ENCODE measurements at regions not wholly inside any gene's neighbourhood (a gene's known extent, or its start where the extent isn't known, plus 50 kb on each side); places are given as distances from the start of the nearest gene placed in this dataset.
"Not testable (repeated sequence)": the region's sequence is repeated elsewhere in the genome, so short reads cannot be mapped to it uniquely, and the experiment has no call there.

DNA sequence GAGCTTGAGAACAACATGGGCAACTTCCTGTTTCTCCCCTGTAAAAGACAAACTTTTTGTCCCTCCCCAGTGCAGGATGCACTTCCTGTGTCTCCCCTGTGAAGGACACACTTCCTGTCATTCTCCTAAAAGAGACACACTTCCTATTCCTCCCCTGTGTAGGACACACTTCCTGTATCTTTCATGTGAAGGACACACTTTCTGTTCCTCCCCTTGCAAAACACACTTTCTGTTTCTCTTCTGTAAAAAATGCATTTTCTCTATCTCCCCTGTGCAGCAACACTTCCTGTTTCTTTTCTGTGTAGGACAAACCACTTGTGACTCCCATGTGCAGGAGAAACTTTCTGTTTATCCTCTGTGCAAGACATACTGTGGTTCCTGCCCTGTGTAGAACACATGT lies 488.6 kb upstream of the USP9Y start:
- DNase-seq, result peak in 1 of 5 experiments; percentile 34

- DNase-seq, result peak in 1 of 5 experiments; percentile 70
Measured at GRCh38 chrY:12215564-12216022, 485.4 kb upstream of the USP9Y start.

- DNase-seq, result no peak
Measured at GRCh38 chrY:12230921-12231320, 470.1 kb upstream of the USP9Y start.

GRCh38 chrY:12236399-12236798 lies 464.6 kb upstream of the USP9Y start:
- no peak for DNase-seq

DNA sequence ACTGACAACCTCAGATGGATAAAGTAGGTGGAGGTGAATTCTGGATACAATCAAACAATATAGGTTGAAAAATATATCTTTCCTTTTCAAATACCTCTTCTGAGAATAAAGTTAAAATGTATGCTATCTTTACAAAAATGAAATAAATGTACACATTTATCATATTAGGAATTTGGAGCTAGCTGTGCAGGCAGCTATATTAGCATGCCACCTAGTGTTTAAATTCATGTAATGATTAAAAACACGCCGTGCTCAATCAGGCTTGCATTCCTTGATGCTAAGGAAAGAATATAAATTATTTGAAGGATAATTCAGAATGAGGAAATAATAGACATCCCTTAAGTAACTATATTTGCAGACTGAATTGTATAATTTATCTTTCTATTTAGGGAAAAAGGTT lies 460.7 kb upstream of the USP9Y start:
- not testable (repeated sequence) for DNase-seq

DNA sequence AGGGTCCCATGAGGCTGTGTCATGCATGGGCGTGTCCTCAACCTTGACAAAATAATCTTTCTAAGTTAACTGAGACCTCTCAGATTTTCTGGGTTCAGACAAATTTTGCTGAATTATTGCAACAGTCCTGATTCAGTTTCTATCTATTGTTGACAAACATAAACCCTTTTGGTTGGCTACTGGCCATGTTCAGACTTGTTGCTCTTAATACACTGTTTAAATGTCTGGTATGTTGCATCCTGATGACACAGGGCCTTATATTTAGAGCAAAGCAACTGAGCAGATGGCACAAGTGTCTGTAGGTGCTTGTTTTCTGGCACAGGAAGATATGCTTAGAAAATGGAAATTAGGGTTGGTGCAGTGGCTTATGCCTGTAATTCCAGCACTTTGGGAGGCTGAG lies 456.9 kb upstream of the USP9Y start:
- no peak for DNase-seq

DNA sequence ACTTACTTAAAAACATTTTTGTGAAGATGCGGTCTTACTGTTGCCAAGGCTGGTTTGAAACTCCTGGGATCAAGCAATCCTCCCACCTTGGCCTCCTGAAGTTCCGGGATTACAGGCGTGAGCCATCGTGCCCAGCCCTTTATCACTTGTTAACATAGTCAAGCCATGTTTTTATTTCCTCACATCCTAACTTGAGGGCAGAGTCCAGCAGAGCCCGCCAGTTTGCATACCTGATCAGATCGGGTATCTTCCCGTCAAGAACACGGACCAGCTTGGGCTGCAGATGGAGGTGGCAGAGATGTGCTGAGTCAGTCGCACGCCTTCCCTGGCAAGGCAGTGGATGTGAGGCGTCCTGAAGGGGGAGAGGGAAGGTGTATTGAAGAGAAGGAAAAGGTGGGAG lies 447.3 kb upstream of the USP9Y start:
- DNase-seq, result no peak

GRCh38 chrY:12271162-12271561 lies 429.9 kb upstream of the USP9Y start:
- no peak for DNase-seq

GRCh38 chrY:12285608-12286007 lies 415.4 kb upstream of the USP9Y start:
- DNase-seq, result no peak

DNA sequence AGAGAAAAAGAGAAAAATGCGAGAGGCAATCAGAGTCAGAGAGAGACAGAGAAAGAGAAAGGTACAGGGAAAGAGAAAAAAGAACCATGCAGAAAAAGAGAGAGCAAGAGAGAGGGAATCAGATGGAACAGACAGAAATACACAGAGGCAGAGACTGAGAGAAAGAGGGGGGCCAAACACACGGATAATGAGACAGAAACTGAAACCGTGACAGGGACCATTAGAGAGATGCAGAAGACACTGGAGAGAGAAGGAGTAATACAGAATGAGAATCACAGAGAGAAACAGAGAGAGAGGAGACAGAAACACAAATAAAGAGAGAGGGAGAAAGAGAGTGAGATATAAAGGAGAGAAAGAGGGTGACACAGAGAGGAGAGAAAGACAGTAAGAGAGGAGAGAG lies 412.1 kb upstream of the USP9Y start:
- no peak for DNase-seq

DNA sequence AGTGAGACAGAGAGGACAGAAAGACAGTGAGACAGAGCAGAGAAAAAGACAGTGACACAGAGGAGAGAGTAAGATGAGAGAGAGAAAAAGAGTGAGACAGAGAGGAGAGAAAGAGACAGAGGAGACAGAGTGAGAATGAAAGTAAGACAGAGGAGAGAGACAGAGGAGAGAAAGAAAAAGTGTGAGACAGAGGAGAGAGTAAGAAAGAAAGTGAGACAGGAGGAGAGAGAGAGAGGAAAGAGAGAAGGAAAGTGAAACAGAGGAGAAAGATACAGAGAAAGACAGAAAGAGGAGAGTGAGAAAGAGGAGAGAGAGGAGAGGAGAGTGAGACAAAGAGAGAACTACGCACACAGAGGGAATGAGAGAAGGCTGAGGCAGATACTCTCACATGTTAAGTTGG lies 411.6 kb upstream of the USP9Y start:
- DNase-seq, result no peak

GRCh38 chrY:12292542-12292941 lies 408.5 kb upstream of the USP9Y start:
- DNase-seq, result no peak

DNA sequence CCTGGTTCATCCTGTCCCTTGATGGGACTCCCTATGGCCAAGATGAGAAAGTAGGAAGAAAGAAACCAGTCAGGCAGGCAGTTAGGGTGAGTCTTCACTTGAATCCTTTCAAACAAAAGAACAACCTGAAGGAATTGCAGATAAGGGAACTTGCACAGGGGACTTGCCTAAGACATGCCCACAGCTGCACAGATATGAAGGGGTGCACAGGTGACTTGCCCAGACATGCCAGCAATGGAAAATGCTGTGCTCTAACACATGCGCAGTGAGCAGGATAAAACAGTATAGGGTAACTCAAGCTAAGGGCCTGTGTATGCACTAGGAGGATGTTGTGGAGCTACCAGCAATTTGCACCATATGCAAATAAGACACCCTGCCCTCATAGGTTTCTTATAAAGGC lies 404.6 kb upstream of the USP9Y start:
- DNase-seq, result no peak

- DNase-seq, result not testable (repeated sequence)
Measured at GRCh38 chrY:12299796-12300195, 401.2 kb upstream of the USP9Y start.

DNA sequence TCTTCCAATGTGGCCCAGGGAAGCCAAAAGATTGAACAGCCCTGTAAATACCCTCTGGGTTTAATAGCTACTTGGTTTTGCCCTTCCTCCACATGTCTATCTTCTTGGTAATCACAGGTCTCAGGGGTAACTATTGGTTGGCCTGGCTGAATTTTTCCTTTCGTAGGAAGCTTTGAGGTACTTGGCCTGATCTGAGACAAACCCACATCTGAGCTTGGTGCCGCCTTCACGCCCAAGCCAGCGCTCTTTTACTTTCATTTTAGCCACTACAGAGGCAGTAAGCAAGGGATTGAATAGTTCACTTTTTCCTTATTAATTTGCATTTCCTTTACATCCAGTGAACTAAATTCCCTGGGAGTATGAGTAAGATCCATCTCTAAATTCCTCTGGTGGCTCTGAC lies 397.6 kb upstream of the USP9Y start:
- DNase-seq, result peak in 1 of 5 experiments; percentile 70

DNA sequence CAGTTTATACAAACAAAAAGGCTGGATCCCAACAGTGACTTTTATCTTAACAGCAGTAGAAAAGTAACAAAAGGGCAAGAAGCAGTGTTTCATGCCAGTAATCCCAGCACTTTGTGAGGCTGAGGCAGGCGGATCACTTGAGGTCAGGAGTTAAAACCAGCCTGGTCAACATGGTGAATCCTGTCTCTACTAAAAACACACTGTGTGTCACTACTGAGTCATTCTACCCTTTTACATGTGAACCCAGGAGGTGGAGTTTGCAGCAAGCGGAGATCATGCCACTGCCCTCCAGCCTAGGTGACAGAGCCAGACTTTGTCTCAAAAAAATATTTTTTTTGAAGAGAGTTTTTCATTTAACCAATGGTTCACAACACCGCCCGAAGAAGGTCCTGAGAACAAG lies 395.6 kb upstream of the USP9Y start:
- DNase-seq, result no peak

DNA sequence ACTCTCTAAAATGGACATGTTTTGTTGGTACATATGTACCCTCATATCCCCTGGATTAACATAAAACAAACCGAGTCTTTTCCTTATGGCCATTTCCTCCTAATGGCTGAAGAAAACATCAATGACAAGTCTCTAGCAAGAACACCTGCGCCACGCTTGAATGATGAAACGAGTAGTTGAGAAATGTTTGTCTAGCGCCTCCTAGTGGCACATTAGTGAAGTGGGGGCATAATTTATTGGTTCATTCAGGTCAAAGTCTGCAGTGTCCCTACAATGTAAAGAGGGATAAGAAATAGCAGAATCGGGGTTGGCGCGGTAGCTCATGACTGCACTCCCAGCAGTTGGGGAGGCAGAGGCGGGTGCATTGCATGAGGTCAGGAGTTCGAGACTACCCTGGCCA lies 391.8 kb upstream of the USP9Y start:
- DNase-seq, result peak in 1 of 5 experiments; percentile 40

GRCh38 chrY:12310832-12311231 lies 390.2 kb upstream of the USP9Y start:
- no peak for DNase-seq

DNA sequence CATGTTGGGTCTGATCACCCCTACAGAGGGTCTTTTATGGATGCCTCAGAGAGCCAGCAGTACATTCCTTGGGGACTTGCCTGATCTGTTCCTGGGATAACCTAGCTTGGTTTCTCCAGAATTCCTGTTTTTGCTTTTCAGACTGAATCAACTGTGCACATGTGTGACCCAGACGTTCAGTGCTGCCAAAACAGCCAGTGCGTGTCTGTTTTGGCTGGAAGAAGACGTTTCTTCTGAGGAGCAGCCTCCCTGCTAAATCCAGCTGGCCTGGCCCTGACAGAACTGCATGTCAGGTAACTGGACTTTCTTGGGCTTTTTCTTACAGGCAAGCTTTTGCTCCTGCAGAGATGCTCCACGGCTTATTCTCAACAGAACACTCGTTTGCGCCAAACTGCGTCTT lies 373.3 kb upstream of the USP9Y start:
- no peak for DNase-seq

DNA sequence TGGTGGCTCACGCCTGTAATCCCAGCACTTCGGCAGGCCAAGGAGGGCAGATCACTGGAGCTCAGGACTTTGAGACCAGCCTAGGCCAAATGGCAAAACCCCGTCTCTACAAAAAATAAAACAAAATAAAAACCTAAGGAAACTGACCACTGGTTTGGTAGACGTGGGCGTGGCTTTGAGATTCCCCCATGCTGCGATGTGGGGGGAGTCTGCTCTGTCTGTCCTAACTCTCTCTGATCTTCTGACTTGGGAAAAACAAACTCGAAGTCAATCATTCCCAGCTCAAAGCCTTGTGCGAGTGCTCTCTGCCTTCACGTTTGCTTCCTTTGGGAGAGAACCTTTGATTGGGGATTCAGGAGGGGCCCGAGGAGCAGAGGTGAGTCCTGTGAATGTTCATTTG lies 369.1 kb upstream of the USP9Y start:
- not testable (repeated sequence) for DNase-seq

- no peak for DNase-seq
Measured at GRCh38 chrY:12343211-12343610, 357.8 kb upstream of the USP9Y start.

GRCh38 chrY:12348181-12348580 lies 352.9 kb upstream of the USP9Y start:
- DNase-seq, result no peak

DNA sequence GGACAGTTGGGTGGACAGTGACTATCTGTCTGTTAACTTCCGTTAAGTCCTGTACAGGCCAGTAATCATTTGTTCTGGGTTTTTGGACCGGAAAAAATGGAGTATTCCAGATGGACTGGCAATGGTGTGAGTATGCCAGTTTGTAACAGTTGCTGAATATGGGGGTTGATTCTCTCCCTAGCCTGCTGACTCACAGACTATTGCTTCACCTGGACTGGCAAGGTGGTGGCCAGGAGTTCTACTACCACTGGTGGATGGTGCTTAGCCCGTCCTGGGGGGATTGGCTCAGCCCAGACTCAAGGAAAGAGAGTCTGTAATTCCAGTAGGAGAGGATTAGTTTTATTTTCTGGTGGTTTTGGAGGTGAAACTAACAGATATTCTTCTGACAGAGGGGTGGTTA lies 343.8 kb upstream of the USP9Y start:
- no peak for DNase-seq

- DNase-seq, result no peak
Measured at GRCh38 chrY:12357655-12358054, 343.4 kb upstream of the USP9Y start.

GRCh38 chrY:12358337-12358736 lies 342.7 kb upstream of the USP9Y start:
- no peak for DNase-seq

GRCh38 chrY:12359867-12360266 lies 341.2 kb upstream of the USP9Y start:
- DNase-seq, result no peak
